Colonic mucosa (tissue), 4 donors: ENCODE measurements at regions not wholly inside any gene's neighbourhood (a gene's known extent, or its start where the extent isn't known, plus 50 kb on each side); places are given as distances from the start of the nearest gene placed in this dataset.

ENCODE experiments used
- DNase-seq: peaks from one replicate; pipeline ENCODE4 v3.0.0-alpha.2; 2020
- H3K27ac ChIP-seq: fragments of 200-600 bp; one replicate; pipeline ENCODE4 v1.8.0; 2021
- H3K27me3 ChIP-seq: fragments of 200-600 bp; one replicate; pipeline ENCODE4 v1.8.0; 2021
- H3K36me3 ChIP-seq: fragments of 200-600 bp; one replicate; pipeline ENCODE4 v1.8.0; 2021
- H3K4me1 ChIP-seq: fragments of 200-600 bp; one replicate; pipeline ENCODE4 v1.8.0; 2021; ENCODE audit warnings: mild to moderate bottlenecking
- H3K4me3 ChIP-seq: fragments of 200-600 bp; one replicate; pipeline ENCODE4 v1.8.0; 2021
- H3K9ac ChIP-seq, 2 donors: one replicate each; pipeline ENCODE4 v1.7.0; 2013; ENCODE audit warnings: control low read depth in 2 of 2, low read depth in 2 of 2, low read length in 2 of 2
- H3K9me3 ChIP-seq: fragments of 200-600 bp; one replicate; pipeline ENCODE4 v1.8.0; 2021
- intact Hi-C: fragments of 100-400 bp; cut with DNase I; formaldehyde crosslinking; loops from one replicate; pipeline ENCODE4 v1.14.1; 2022
- TF ChIP-seq, protein P1 (sequence below): fragments of 200-600 bp; IDR thresholded peaks from one replicate; pipeline ENCODE4 v1.8.0; 2022; ENCODE audit warnings: antibody characterized with exemption, mild to moderate bottlenecking
- donor health status: healthy.
- donor health status: DM: no; HTN: no; CAD: no.
- donor health status: DM: no; HTN: no; CAD: no.

GRCh38 chr1:143691400-143691891 lies 280.3 kb downstream of the FAM72C start:
- TF ChIP-seq, protein P1, sequence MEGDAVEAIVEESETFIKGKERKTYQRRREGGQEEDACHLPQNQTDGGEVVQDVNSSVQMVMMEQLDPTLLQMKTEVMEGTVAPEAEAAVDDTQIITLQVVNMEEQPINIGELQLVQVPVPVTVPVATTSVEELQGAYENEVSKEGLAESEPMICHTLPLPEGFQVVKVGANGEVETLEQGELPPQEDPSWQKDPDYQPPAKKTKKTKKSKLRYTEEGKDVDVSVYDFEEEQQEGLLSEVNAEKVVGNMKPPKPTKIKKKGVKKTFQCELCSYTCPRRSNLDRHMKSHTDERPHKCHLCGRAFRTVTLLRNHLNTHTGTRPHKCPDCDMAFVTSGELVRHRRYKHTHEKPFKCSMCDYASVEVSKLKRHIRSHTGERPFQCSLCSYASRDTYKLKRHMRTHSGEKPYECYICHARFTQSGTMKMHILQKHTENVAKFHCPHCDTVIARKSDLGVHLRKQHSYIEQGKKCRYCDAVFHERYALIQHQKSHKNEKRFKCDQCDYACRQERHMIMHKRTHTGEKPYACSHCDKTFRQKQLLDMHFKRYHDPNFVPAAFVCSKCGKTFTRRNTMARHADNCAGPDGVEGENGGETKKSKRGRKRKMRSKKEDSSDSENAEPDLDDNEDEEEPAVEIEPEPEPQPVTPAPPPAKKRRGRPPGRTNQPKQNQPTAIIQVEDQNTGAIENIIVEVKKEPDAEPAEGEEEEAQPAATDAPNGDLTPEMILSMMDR: no peak
- Histone ChIP-seq H3K9ac (no peak overlapping the region), H3K4me1 (no peaks in the 10 kb centered on the region), H3K36me3 (no peaks in the 10 kb centered on the region), H3K27ac (no peak overlapping the region), H3K4me3 (no peak overlapping the region), H3K27me3 (no peaks in the 10 kb centered on the region), H3K9me3 (no peaks in the 10 kb centered on the region)
- DNase-seq: no peak
- intact Hi-C loops: no loop called here

GRCh38 chr1:143689781-143690180 lies 282.0 kb downstream of the FAM72C start:
- no peaks in the 10 kb centered on the region for H3K27me3 ChIP-seq
- no peak overlapping the region for H3K9ac ChIP-seq
- H3K4me1 ChIP-seq: no peaks in the 10 kb centered on the region
- H3K27ac ChIP-seq: no peak overlapping the region
- H3K36me3 ChIP-seq: no peaks in the 10 kb centered on the region
- no peak overlapping the region for H3K4me3 ChIP-seq
- H3K9me3 ChIP-seq: no peaks in the 10 kb centered on the region
- TF ChIP-seq, protein P1: no peak
- DNase-seq: no peak
- intact Hi-C loops: no loop called here

- intact Hi-C loops: no loop called here
- Histone ChIP-seq H3K4me3 (no peak overlapping the region), H3K36me3 (no peaks in the 10 kb centered on the region), H3K9me3 (no peaks in the 10 kb centered on the region), H3K27me3 (no peaks in the 10 kb centered on the region), H3K4me1 (no peaks in the 10 kb centered on the region), H3K9ac (no peak overlapping the region), H3K27ac (no peak overlapping the region)
- no peak for DNase-seq
- TF ChIP-seq, protein P1: no peak
These were observed 291.5 kb downstream of the FAM72C start for GRCh38 chr1:143680304-143680703.

DNA sequence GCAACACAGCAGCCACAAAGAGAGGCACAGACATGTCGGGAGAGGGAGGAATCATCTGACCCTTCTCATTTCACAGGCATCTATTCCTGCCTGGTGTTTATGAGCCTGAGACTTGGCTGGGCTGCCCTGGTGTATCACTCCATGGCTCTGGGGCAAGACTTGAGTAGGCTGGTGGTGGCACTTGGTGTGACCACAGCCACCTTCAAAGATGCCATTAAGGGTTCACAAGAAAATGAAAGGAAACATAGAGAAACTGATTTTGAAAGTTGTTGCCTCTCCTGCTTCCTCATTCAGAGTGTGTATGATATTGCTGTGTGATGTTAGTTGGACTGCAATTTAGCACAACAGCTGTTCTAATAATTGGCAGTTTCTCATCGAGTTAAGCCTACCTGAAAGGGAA lies 298.8 kb downstream of the FAM72C start:
- H3K4me3 ChIP-seq: no peak overlapping the region
- TF ChIP-seq, protein P1: no peak
- no peak for DNase-seq
- no peak overlapping the region for H3K27ac ChIP-seq
- intact Hi-C loops: no loop called here
- no peaks in the 10 kb centered on the region for H3K9me3 ChIP-seq
- no peaks in the 10 kb centered on the region for H3K27me3 ChIP-seq
- no peak overlapping the region for H3K9ac ChIP-seq
- no peaks in the 10 kb centered on the region for H3K4me1 ChIP-seq
- no peaks in the 10 kb centered on the region for H3K36me3 ChIP-seq

DNA sequence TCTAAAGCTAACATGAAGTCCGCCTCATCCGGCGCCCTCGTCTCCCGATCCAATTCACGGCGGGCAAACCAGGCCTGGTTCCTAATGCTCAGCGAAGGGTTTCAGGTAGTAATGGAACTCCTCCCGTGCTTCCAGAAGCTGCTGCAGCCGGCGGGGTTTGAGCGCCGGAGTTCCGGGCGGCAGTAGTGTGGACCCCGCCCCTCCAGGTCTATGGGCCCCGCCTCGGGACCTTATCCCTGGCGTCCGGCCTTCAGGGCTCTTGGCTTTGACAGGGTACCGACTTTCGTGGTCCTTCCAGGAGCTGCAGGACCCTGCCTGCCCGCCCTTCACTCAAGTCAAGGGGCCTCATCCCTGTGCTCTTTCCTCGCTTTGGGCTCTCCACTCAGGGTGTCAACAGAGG lies 304.1 kb downstream of the FAM72C start:
- no peak overlapping the region for H3K27ac ChIP-seq
- TF ChIP-seq, protein P1: no peak
- no peaks in the 10 kb centered on the region for H3K36me3 ChIP-seq
- intact Hi-C loops: no loop called here
- H3K4me1 ChIP-seq: no peaks in the 10 kb centered on the region
- no peak for DNase-seq
- no peaks in the 10 kb centered on the region for H3K9me3 ChIP-seq
- no peaks in the 10 kb centered on the region for H3K27me3 ChIP-seq
- no peak overlapping the region for H3K4me3 ChIP-seq
- no peak overlapping the region for H3K9ac ChIP-seq

GRCh38 chr1:143666851-143667250 lies 304.9 kb downstream of the FAM72C start:
- no peak overlapping the region for H3K4me3 ChIP-seq
- no peaks in the 10 kb centered on the region for H3K36me3 ChIP-seq
- TF ChIP-seq, protein P1: no peak
- H3K9ac ChIP-seq: no peak overlapping the region
- no peaks in the 10 kb centered on the region for H3K9me3 ChIP-seq
- intact Hi-C loops: no loop called here
- no peaks in the 10 kb centered on the region for H3K27me3 ChIP-seq
- no peak overlapping the region for H3K27ac ChIP-seq
- no peaks in the 10 kb centered on the region for H3K4me1 ChIP-seq
- no peak for DNase-seq
